HAP-1 (cell line): ENCODE measurements at regions not wholly inside any gene's neighbourhood (a gene's known extent, or its start where the extent isn't known, plus 50 kb on each side); places are given as distances from the start of the nearest gene placed in this dataset.

Source experiments
- DNase-seq, 2 experiments: peaks; one replicate each; pipeline ENCODE4 v3.0.0-alpha.2; 2016 to 2020; ENCODE audit warnings: low spot score in 2 of 2
- H3K27me3 ChIP-seq: fragments of 250-450 bp; sonication (Bioruptor Pico); 2 replicates; pipeline ENCODE4 v1.5.1; 2020; ENCODE audit warnings: low read depth, mild to moderate bottlenecking, moderate library complexity
- H3K36me3 ChIP-seq: fragments of 250-450 bp; sonication (Bioruptor Pico); replicated peaks from 2 replicates; pipeline ENCODE4 v1.5.1; 2020; ENCODE audit warnings: mild to moderate bottlenecking
- H3K4me1 ChIP-seq: fragments of 250-450 bp; sonication (Bioruptor Pico); 2 replicates; pipeline ENCODE4 v1.5.1; 2020; ENCODE audit warnings: mild to moderate bottlenecking
- H3K4me3 ChIP-seq: fragments of 250-450 bp; sonication (Bioruptor Pico); 2 replicates; pipeline ENCODE4 v1.5.1; 2020; ENCODE audit warnings: mild to moderate bottlenecking, moderate library complexity
- H3K9me3 ChIP-seq: fragments of 250-450 bp; sonication (Bioruptor Pico); 2 replicates; pipeline ENCODE4 v1.5.1; 2020; ENCODE audit warnings: mild to moderate bottlenecking, moderate library complexity
- in situ Hi-C: fragments of 300-500 bp; cut with MboI; formaldehyde crosslinking; loops from 3 replicates; pipeline ENCODE4 v1.14.3; 2020; ENCODE audit warnings: low sequenced_read_pairs, inconsistent platforms, mixed read lengths

- no peak for DNase-seq
These were observed 688.6 kb downstream of the GALC start for GRCh38 chr14:87304404-87304803.

DNA sequence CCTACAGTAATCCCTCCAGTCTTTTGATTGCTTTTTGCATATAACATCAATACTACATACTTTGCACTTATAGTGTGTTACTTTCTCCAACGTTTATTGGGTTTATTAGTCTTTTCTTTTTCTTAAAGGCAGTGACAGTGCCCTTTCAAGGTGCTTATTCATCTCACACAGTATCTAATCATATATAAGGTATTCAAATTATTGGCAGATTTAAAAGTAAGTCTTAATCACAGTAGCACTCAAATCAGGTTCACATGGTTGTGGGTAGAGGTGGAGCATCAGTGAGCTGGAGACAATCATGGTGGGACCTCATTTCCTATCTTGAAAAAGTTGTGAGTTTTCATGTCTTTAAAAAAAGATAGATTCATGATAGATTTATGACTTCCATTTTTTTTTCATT lies 706.2 kb downstream of the GALC start:
- no peaks in the 10 kb centered on the region for H3K9me3 ChIP-seq
- H3K4me3 ChIP-seq, result no peak overlapping the region
- H3K36me3 ChIP-seq, result no peaks in the 10 kb centered on the region
- no peak for DNase-seq
- H3K4me1 ChIP-seq, result no peaks in the 10 kb centered on the region
- in situ Hi-C loops, result no loop called here
- no peaks in the 10 kb centered on the region for H3K27me3 ChIP-seq

More at GRCh38 chr14:87304404-87304803, 688.6 kb downstream of the GALC start:
- Histone ChIP-seq H3K27me3 (no peaks in the 10 kb centered on the region), H3K36me3 (no peaks in the 10 kb centered on the region), H3K4me1 (no peaks in the 10 kb centered on the region), H3K9me3 (no peaks in the 10 kb centered on the region), H3K4me3 (no peak overlapping the region)
- in situ Hi-C loops, result no loop called here

GRCh38 chr14:87286191-87286590 lies 706.8 kb downstream of the GALC start:
- no peak overlapping the region for H3K4me3 ChIP-seq
- in situ Hi-C loops, result no loop called here
- DNase-seq, result no peak
- H3K36me3 ChIP-seq, result no peaks in the 10 kb centered on the region
- H3K4me1 ChIP-seq, result no peaks in the 10 kb centered on the region
- H3K27me3 ChIP-seq, result no peaks in the 10 kb centered on the region
- no peaks in the 10 kb centered on the region for H3K9me3 ChIP-seq

GRCh38 chr14:87285506-87285905 lies 707.5 kb downstream of the GALC start:
- no peak overlapping the region for H3K4me3 ChIP-seq
- no peaks in the 10 kb centered on the region for H3K27me3 ChIP-seq
- in situ Hi-C loops, result no loop called here
- DNase-seq, result no peak
- H3K36me3 ChIP-seq, result no peaks in the 10 kb centered on the region
- H3K4me1 ChIP-seq, result no peaks in the 10 kb centered on the region
- H3K9me3 ChIP-seq, result no peaks in the 10 kb centered on the region

DNA sequence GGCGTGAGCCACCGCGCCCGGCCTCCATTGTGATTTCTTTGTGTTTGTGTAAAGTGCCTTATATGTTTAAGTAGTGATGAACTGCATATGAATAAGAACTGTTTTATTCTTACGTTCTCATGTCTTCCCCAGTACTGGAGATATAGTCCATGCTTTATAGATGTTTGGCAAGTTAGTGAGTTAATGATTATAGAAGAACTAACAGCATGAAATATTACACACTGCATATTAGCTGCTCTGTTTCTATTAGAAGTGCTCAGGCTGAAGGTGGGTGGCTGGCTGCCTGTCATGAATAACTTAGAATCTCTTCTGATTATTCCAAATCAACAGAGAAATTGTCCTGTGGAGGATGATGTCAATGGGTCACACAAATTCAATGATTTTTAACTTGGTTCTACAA lies 709.4 kb downstream of the GALC start:
- Histone ChIP-seq H3K4me1 (no peaks in the 10 kb centered on the region), H3K9me3 (no peaks in the 10 kb centered on the region), H3K36me3 (no peaks in the 10 kb centered on the region), H3K4me3 (no peak overlapping the region), H3K27me3 (no peaks in the 10 kb centered on the region)
- DNase-seq, result no peak
- in situ Hi-C loops, result no loop called here

DNA sequence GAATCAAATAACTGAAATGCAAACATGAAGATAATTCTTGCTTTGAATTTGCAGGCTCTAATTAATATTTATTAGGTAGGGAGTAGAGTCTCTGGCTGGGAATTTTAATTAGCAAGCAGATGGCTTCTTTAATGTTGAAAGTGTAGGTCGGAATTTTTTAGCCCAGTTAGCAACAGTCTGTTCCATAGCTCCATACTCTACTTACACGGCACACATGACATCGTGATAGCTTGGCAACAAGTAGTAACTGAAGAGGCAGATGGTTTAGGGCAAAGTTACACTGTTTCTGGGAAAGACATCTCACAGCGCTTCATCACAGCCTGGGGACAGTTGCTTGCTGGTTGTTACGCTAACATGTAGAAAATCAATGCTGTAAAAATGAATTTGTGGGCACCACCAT lies 710.7 kb downstream of the GALC start:
- Histone ChIP-seq H3K27me3 (no peaks in the 10 kb centered on the region), H3K4me1 (no peaks in the 10 kb centered on the region), H3K4me3 (no peak overlapping the region), H3K9me3 (no peaks in the 10 kb centered on the region), H3K36me3 (no peaks in the 10 kb centered on the region)
- in situ Hi-C loops, result no loop called here
- DNase-seq, result no peak

DNA sequence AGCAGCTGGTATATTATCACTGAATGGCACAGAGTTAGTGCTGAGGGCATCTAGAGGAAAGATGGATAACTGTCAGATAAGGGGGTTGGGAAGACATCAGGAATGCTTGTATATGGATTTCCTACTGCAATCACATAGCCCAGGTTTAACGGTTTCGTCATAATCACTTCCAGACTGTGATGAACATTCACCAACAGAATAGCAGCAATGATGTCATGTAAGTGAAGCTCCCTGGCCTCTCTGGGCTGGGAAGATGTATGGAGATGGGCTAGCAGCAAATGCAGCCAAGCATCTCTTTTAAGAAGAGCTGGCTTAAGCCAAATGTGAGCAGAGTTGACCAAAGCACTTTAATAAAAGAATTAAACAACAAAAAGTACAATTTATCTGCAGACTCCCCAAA lies 714.6 kb downstream of the GALC start:
- in situ Hi-C loops, result no loop called here
- Histone ChIP-seq H3K9me3 (no peaks in the 10 kb centered on the region), H3K27me3 (no peaks in the 10 kb centered on the region), H3K4me1 (no peaks in the 10 kb centered on the region), H3K36me3 (no peaks in the 10 kb centered on the region), H3K4me3 (no peak overlapping the region)
- DNase-seq, result no peak

DNA sequence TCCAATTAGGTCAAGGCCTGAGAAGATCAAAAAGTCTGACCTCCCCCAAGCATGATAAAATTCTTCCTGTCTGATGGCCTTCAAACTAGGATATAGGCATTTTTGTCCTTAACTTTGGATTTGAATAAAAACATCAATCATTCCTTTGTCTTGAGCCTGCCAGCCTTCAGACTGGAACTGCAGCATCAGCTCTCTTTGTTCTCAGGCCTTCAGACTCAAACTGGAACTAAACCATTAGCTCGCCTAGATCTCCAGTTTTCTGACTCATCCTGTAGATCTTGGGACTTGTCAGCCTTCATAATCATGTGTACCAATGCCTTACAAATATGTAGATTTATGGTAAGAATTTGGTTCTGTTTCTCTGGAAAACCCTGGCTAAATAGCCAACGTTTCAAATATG lies 721.7 kb downstream of the GALC start:
- in situ Hi-C loops, result no loop called here
- no peaks in the 10 kb centered on the region for H3K4me1 ChIP-seq
- no peaks in the 10 kb centered on the region for H3K9me3 ChIP-seq
- no peak overlapping the region for H3K4me3 ChIP-seq
- no peaks in the 10 kb centered on the region for H3K36me3 ChIP-seq
- H3K27me3 ChIP-seq, result no peaks in the 10 kb centered on the region
- no peak for DNase-seq

- in situ Hi-C loops, result no loop called here
- Histone ChIP-seq H3K4me1 (no peaks in the 10 kb centered on the region), H3K36me3 (no peaks in the 10 kb centered on the region), H3K27me3 (no peaks in the 10 kb centered on the region), H3K9me3 (no peaks in the 10 kb centered on the region), H3K4me3 (no peak overlapping the region)
- no peak for DNase-seq
These were observed 724.0 kb downstream of the GALC start for GRCh38 chr14:87268997-87269396.

GRCh38 chr14:87264796-87265195 lies 728.2 kb downstream of the GALC start:
- H3K36me3 ChIP-seq, result no peaks in the 10 kb centered on the region
- no peaks in the 10 kb centered on the region for H3K9me3 ChIP-seq
- no peak for DNase-seq
- no peaks in the 10 kb centered on the region for H3K27me3 ChIP-seq
- H3K4me1 ChIP-seq, result no peaks in the 10 kb centered on the region
- H3K4me3 ChIP-seq, result no peak overlapping the region
- in situ Hi-C loops, result no loop called here

DNA sequence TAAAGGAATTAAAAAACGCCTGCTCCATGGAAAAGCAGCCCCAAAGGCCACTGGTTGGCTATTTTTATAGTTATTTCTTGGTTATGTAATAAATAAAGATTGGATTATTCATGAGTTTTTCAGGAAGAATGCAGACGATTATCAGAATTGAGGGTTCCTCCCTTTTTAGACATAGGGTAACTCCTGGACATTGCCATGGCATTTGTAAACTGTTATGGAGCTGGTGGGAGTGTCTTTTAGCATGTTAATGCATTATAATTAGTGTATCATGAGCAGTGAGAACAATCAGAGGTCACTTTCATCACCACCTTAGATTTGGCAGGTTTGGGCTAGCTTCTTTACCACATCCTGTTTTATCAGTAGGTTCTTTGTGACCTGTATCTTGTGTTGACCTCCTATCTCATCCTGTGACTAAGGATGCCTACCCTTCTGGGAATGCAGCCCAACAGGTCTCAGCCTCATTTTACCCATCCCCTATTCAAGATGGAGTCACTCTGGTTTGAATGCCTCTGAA lies 728.7 kb downstream of the GALC start:
- H3K4me1 ChIP-seq, result no peaks in the 10 kb centered on the region

GRCh38 chr14:87261621-87262020 lies 731.4 kb downstream of the GALC start:
- Histone ChIP-seq H3K4me1 (no peaks in the 10 kb centered on the region), H3K27me3 (no peaks in the 10 kb centered on the region), H3K4me3 (no peak overlapping the region), H3K36me3 (no peaks in the 10 kb centered on the region), H3K9me3 (no peaks in the 10 kb centered on the region)
- DNase-seq, result no peak
- in situ Hi-C loops, result no loop called here

More for the DNA sequence above, 728.7 kb downstream of the GALC start:
- Histone ChIP-seq H3K9me3 (no peaks in the 10 kb centered on the region), H3K4me3 (no peak overlapping the region), H3K27me3 (no peaks in the 10 kb centered on the region), H3K36me3 (no peaks in the 10 kb centered on the region)
- DNase-seq, result no peak
- in situ Hi-C loops, result no loop called here

- DNase-seq, result no peak
- in situ Hi-C loops, result no loop called here
- H3K4me1 ChIP-seq, result no peaks in the 10 kb centered on the region
- H3K4me3 ChIP-seq, result no peak overlapping the region
- H3K9me3 ChIP-seq, result no peaks in the 10 kb centered on the region
- H3K27me3 ChIP-seq, result no peaks in the 10 kb centered on the region
- no peaks in the 10 kb centered on the region for H3K36me3 ChIP-seq
These were observed 732.5 kb downstream of the GALC start for GRCh38 chr14:87260460-87260859.

- H3K4me1 ChIP-seq, result no peaks in the 10 kb centered on the region
- DNase-seq, result no peak
- no peaks in the 10 kb centered on the region for H3K27me3 ChIP-seq
- H3K9me3 ChIP-seq, result no peaks in the 10 kb centered on the region
- H3K4me3 ChIP-seq, result no peak overlapping the region
- no peaks in the 10 kb centered on the region for H3K36me3 ChIP-seq
- in situ Hi-C loops, result no loop called here
These were observed 735.6 kb downstream of the GALC start for GRCh38 chr14:87257421-87257820.

DNA sequence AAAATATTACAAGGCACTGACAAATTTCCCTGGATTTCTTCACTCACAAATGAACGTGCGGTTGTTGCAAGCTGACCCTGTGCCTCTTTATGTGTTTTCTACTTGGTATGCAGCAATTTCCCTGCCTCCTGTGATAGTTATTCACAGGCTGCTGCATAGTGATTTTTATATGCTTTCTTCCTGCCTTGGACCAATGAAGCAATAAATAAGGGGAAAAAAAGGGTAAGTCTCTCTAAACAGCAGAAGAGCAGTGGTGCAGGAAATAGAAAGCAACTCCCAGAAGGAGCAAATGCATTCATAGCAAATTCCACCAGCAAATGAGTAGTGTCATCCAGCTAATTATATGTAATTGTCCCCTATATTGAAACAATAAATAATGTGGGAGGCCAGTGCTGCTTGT lies 737.9 kb downstream of the GALC start:
- no peak overlapping the region for H3K4me3 ChIP-seq
- H3K9me3 ChIP-seq, result no peaks in the 10 kb centered on the region
- no peak for DNase-seq
- H3K4me1 ChIP-seq, result no peaks in the 10 kb centered on the region
- no peaks in the 10 kb centered on the region for H3K27me3 ChIP-seq
- in situ Hi-C loops, result no loop called here
- no peaks in the 10 kb centered on the region for H3K36me3 ChIP-seq
